Brain microvascular endothelial cell (primary cell): ENCODE measurements at regions not wholly inside any gene's neighbourhood (a gene's known extent, or its start where the extent isn't known, plus 50 kb on each side); places are given as distances from the start of the nearest gene placed in this dataset.
"Not testable (repeated sequence)": the region's sequence is repeated elsewhere in the genome, so short reads cannot be mapped to it uniquely, and the experiment has no call there.

Experiments used
- DNase-seq: peaks from one replicate; pipeline ENCODE4 v3.0.0-alpha.2; 2020
- H3K27ac ChIP-seq: fragments of 250-450 bp; sonication (Bioruptor Pico); 2 replicates; pipeline ENCODE4 v1.5.1; 2020; ENCODE audit warnings: mild to moderate bottlenecking, moderate library complexity
- H3K27me3 ChIP-seq: fragments of 250-450 bp; sonication (Bioruptor Pico); replicated peaks from 2 replicates; pipeline ENCODE4 v1.5.1; 2020; ENCODE audit warnings: mild to moderate bottlenecking
- H3K36me3 ChIP-seq: fragments of 250-450 bp; sonication (Bioruptor Pico); replicated peaks from 2 replicates; pipeline ENCODE4 v1.5.1; 2020; ENCODE audit warnings: mild to moderate bottlenecking
- H3K4me3 ChIP-seq: 2 replicates; pipeline ENCODE4 v1.5.1; 2011; ENCODE audit warnings: low read depth, mild to moderate bottlenecking, control low read depth, low read length, moderate library complexity
- CTCF ChIP-seq: IDR thresholded peaks from 2 replicates; pipeline ENCODE4 v1.5.1; 2011; ENCODE audit warnings: low read depth, mild to moderate bottlenecking, moderate library complexity, low read length, control low read depth, inconsistent platforms; ENCODE audit errors: missing control alignments
- in situ Hi-C: cut with HindIII; loops from 2 replicates; pipeline ENCODE4 v1.10.0; 2017; ENCODE audit warnings: low sequenced_read_pairs, low pct_ligation_motif_present

GRCh38 chr15:31502541-31503229 is 176.1 kb downstream of the KLF13 start:
- no peak for TF ChIP-seq CTCF
- in situ Hi-C loops = no loop called here
- H3K27ac ChIP-seq = no peak overlapping the region
- H3K36me3 ChIP-seq = no peaks in the 10 kb centered on the region
- no peak for DNase-seq
- no peaks in the 10 kb centered on the region for H3K27me3 ChIP-seq
- no peak overlapping the region for H3K4me3 ChIP-seq

GRCh38 chr15:31503256-31503655 is 176.6 kb downstream of the KLF13 start:
- DNase-seq = no peak
- TF ChIP-seq CTCF = no peak
- in situ Hi-C loops = no loop called here

GRCh38 chr15:31503758-31504461 is 177.3 kb downstream of the KLF13 start:
- Histone ChIP-seq H3K27ac (no peak overlapping the region), H3K27me3 (no peaks in the 10 kb centered on the region), H3K4me3 (no peak overlapping the region), H3K36me3 (no peaks in the 10 kb centered on the region)
- no peak for TF ChIP-seq CTCF
- DNase-seq = no peak
- in situ Hi-C loops = no loop called here

More at GRCh38 chr15:31503256-31503655, 176.6 kb downstream of the KLF13 start:
- Histone ChIP-seq H3K4me3 (no peak overlapping the region), H3K27ac (no peak overlapping the region), H3K36me3 (no peaks in the 10 kb centered on the region), H3K27me3 (no peaks in the 10 kb centered on the region)

- Histone ChIP-seq H3K27ac (no peak overlapping the region), H3K36me3 (no peaks in the 10 kb centered on the region), H3K4me3 (no peak overlapping the region), H3K27me3 (no peaks in the 10 kb centered on the region)
- no peak for TF ChIP-seq CTCF
- DNase-seq = no peak
- in situ Hi-C loops = no loop called here
These were observed 177.8 kb downstream of the KLF13 start for GRCh38 chr15:31504462-31504839.

GRCh38 chr15:31507573-31507972 is 180.9 kb downstream of the KLF13 start:
- H3K4me3 ChIP-seq, H3K27ac ChIP-seq, in situ Hi-C loops, DNase-seq, H3K36me3 ChIP-seq, H3K27me3 ChIP-seq: not testable (repeated sequence)

GRCh38 chr15:31508656-31509055 is 182.0 kb downstream of the KLF13 start:
- Histone ChIP-seq H3K36me3 (no peaks in the 10 kb centered on the region), H3K4me3 (no peak overlapping the region), H3K27me3 (no peaks in the 10 kb centered on the region), H3K27ac (no peak overlapping the region)
- DNase-seq = no peak
- TF ChIP-seq CTCF = no peak
- in situ Hi-C loops = no loop called here
